ENCODE measurements at regions not wholly inside any gene's neighbourhood (a gene's known extent, or its start where the extent isn't known, plus 50 kb on each side); places are given as distances from the start of the nearest gene placed in this dataset.
"Not testable (repeated sequence)": the region's sequence is repeated elsewhere in the genome, so short reads cannot be mapped to it uniquely, and the experiment has no call there.

DNA sequence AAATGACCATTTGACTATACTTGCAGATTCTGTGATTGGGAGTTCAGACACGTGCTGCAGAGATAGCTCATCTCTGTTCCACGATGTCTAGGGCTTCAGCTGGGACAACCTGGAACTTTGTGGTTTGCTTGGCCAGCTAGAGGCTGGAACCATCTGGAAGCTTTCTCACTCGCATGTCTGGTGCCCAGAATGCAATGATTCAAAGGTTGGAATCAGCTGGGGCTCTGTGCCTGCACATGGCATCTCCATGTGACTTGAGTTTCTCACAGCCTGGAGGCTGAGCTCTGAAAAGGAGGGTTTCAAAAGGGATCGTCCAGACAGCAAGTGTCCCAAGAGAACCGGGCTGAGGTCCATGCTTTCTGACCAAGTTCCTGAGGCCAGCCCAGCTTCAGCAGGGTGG is 465.2 kb downstream of the GADD45G start:
- ATAC-seq (ENCODE audit: poor library complexity), result no peak
- no peak for DNase-seq
- intact Hi-C loops (cut with DNase I), result loop anchor here (10.0 kb wide), 1 partner anchor 55 kb away; no protein-coding TSS in a partner anchor

DNA sequence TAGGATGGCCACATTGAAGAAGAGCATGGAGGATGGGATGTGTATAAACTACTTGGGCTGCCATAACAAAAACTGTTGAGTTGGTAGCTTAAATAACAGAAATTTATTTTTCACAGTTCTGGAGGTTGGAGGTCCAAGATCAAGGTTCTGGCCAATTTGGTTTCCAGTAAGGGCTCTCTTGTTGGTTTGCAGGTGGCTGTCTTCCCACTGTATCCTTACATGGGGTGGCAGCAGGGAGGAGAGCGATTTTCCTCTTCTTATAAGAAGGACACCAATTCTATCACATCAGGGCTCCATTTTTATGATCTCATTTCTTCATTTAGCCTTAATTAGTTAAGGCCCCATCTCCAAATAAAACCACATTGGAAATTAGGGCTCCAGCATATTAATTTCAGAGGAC is 465.7 kb downstream of the GADD45G start:
- no peak for ATAC-seq (ENCODE audit: poor library complexity)

DNA sequence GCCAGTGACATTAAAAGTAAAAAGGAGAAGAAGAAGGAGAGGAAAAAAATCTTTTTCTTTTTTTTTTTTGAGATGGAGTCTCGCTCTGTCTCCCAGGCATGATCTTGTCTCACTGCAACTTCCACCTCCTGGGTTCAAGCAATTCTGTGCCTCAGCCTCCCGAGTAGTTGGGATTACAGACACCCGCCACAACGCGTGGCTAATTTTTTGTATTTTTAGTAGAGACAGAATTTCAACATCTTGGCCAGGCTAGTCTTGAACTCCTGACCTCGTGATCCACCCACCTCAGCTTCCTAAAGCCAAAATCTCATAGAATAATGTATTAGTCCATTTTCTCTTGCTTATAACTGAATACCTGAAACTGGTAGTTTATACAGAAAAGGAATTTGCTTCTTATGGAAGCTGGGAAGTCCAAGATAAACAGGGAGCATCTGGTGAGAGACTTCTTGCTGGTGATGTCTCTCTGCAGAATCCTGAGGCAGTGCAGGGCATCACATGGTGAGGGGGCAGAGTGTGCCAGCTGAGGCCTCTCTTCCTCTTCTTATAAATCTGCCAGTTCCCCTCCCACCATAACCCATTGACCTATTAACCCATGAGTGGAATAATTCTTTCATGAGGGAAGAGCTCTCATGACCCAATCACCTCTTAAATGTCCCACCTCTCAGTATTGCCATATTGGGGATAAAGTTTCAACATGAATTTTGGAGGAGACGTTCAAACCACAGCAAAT is 466.3 kb downstream of the GADD45G start:
- intact Hi-C loops (cut with DNase I), result loop anchor here (10.0 kb wide), 1 partner anchor 56 kb away; no protein-coding TSS in a partner anchor
- no peak for ATAC-seq (ENCODE audit: poor library complexity)
- DNase-seq, result no peak

More for the DNA sequence above, 465.7 kb downstream of the GADD45G start:
- no peak for DNase-seq
- intact Hi-C loops (cut with DNase I), result loop anchor here (10.0 kb wide), 1 partner anchor 56 kb away; no protein-coding TSS in a partner anchor

DNA sequence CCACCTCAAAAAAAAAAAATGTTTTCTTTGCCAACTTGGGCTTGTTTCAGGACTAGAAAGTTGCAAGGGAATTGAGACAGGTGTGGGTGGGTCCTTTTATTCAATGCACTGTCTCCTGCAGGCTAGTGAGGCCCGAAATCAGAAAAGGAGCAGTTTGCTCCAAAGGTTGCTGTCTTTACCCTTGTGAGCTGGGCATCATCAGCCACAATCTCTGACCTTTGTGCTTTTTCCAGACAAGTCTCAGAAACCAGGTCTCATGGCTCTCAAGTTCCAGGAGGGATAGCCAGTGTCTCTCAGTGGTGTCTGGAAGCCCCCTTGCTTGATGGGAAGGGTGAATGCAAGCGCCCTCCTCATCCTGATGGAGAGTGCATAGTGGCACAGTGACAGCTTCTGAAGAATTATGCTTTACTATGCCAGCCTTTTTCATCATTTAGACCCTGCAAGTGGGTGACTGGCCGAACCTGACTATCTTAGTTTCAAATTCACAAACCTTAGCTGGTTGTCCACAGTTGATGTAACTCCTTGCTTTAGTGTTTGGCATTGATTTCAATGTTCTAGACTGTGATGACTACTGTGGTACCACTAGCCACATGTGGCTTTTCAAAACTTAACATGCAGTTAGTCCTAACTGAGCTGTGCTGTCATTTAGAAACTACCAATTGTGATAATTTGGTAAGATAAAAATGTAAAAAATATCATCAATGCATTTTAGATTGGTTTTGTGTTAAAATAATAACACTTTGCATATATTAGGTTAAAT is 468.6 kb downstream of the GADD45G start:
- ATAC-seq (ENCODE audit: poor library complexity) (no peak), DNase-seq (no peak)
- intact Hi-C loops (cut with DNase I), result loop anchor here (10.0 kb wide), 1 partner anchor 59 kb away; no protein-coding TSS in a partner anchor

GRCh38 chr9:90074316-90074962 is 469.6 kb downstream of the GADD45G start:
- no peak for DNase-seq
- no peak for ATAC-seq (ENCODE audit: poor library complexity)
- intact Hi-C loops (cut with DNase I), result loop anchor here (10.0 kb wide), 1 partner anchor 60 kb away; no protein-coding TSS in a partner anchor

DNA sequence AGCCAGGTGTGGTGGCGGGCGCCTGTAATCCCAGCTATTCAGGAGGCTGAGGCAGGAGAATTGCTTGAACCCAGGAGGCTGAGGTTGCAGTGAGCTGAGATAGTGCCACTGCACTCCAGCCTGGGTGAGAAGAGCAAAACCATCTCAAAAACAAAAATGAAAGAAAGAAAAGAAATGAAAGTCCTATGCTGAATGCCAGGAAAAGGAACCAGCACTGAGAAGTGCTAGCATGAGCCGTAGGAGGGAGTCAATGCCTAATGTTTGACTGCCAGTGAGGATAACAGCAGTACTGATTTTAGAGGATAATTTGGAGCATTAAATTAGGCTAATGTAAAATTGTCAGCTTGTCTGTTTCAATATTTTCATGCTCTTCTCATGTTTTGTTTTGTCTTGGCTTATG is 472.8 kb downstream of the GADD45G start:
- ATAC-seq (ENCODE audit: poor library complexity); DNase-seq: not testable (repeated sequence)
- intact Hi-C loops (cut with DNase I), result loop anchor here (10.0 kb wide), 1 partner anchor 63 kb away; no protein-coding TSS in a partner anchor

DNA sequence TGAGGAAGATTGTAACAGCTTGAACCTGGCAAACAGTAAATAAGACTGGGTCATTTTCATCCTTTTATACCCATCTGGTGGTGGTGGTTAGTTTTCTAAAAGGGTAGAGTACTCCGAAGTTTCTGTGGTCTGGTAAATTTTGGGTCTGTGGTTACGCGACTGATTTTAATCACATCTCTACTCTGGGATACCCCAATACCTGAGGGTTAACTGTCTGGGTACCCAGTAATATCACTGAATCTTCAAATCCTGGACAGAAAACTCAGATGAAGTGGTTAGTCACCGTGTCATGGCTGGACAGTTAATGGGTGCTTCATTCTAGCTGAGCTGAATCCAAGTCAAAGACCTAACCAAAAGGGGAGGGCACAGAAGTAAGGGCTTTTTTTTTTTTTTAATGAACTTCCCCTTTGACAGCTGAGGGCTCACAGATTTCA is 474.2 kb downstream of the GADD45G start:
- DNase-seq (no peak), ATAC-seq (ENCODE audit: poor library complexity) (no peak)
- intact Hi-C loops (cut with DNase I), result loop anchor here (10.0 kb wide), 1 partner anchor 64 kb away; no protein-coding TSS in a partner anchor

DNA sequence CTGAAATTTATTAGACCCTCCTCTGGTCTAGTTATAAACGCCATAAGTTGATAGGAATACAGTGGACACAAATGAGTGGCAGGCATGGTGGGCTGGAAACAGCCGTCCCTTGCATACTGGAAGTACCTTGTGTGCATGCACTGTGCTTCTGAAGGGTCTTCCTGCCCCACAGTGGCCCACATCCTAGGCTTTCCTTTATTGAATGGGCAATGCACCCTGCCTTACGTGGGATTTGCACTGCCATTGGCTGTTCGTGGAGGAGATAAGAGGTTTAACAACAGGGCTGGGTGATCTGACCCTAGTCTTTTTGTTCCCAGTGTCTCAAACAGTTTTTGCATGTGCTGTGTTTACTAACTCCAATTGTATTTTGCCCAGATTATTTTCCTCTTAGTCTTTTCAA is 480.8 kb downstream of the GADD45G start:
- ATAC-seq (ENCODE audit: poor library complexity) (no peak), DNase-seq (no peak)
- intact Hi-C loops (cut with DNase I), result no loop called here

DNA sequence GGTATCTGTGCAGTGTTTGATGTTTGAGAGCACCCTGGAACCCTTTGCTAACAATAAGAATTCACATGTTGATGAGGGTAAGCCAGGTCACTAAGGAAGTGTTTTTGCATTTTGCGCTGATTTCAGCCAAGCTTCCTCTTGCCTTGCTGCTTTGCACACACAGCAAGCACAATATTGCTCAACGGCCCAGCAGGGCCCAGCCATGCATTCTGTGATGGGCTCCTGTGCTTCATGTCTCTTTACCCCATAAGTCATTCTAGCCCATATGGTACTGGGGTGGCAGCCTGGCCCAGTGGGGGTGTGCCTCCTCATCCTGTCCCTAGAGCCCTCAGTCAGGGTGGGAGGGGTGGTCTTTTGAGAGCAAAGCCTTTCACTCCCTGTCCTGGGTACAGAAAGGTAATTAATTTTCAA is 481.3 kb downstream of the GADD45G start:
- intact Hi-C loops (cut with DNase I), result no loop called here
- ATAC-seq (ENCODE audit: poor library complexity), result peak; percentile 64
- DNase-seq, result peak; percentile 62

GRCh38 chr9:90088434-90088833 is 483.6 kb downstream of the GADD45G start:
- ATAC-seq (ENCODE audit: poor library complexity) (no peak), DNase-seq (no peak)
- intact Hi-C loops (cut with DNase I), result no loop called here

DNA sequence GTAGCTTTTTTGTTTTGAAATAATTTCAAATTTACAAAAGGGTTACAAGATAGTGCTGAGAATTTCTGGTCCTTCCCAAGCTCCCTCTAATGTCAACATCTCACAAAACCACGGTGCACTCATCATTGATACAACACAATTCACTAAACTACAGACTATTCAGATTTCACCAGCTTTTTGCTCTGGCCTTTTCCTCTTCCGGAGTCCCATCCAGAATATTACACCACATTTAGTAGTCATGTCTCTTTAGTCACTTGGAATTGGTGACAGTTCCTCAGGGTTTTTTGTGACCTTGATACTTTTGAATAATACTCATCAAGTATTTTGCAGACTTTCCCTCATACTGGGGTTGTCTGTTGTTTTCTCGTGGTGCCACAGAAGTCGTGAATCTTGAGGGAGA is 484.0 kb downstream of the GADD45G start:
- no peak for DNase-seq
- ATAC-seq (ENCODE audit: poor library complexity), result no peak

GRCh38 chr9:90090997-90091396 is 486.2 kb downstream of the GADD45G start:
- no peak for ATAC-seq (ENCODE audit: poor library complexity)
- intact Hi-C loops (cut with DNase I), result loop anchor here (10.0 kb wide), 1 partner anchor 86 kb away; no protein-coding TSS in a partner anchor
- no peak for DNase-seq

More for the DNA sequence above, 484.0 kb downstream of the GADD45G start:
- intact Hi-C loops (cut with DNase I), result no loop called here

DNA sequence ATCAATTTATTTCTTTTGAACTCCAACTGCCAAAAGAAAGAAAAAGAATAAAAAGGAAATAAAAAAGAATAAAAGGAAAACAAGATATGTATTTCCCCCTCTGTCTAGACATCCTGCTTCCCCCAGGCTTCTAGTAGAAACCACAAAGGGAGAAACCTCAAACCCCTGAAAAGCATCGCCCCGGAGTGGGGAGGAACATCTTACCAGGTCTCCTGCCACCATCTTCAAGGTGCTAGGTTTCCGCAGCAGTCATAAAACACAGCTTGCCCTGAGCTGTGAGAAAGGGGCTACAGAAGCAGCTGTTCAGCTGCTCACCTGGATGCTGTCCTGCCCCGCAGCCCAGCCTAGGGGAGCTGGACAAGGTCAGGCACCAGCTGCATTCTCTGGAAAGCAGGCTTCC is 487.7 kb downstream of the GADD45G start:
- ATAC-seq (ENCODE audit: poor library complexity), result no peak
- intact Hi-C loops (cut with DNase I), result loop anchor here (10.0 kb wide), 1 partner anchor 88 kb away; no protein-coding TSS in a partner anchor

GRCh38 chr9:90095682-90096081 is 490.9 kb downstream of the GADD45G start:
- ATAC-seq (ENCODE audit: poor library complexity), result peak; percentile 34
- intact Hi-C loops (cut with DNase I), result loop anchor here (5.0 to 10.0 kb wide), 2 partner anchors 91 to 178 kb away; no protein-coding TSS in a partner anchor

More for the DNA sequence above, 487.7 kb downstream of the GADD45G start:
- DNase-seq, result no peak

GRCh38 chr9:90097237-90097636 is 492.4 kb downstream of the GADD45G start:
- ATAC-seq (ENCODE audit: poor library complexity) (peak; percentile 76), DNase-seq (no peak)
- intact Hi-C loops (cut with DNase I), result loop anchor here (5.0 to 10.0 kb wide), 2 partner anchors 92 to 180 kb away; no protein-coding TSS in a partner anchor

More at GRCh38 chr9:90095682-90096081, 490.9 kb downstream of the GADD45G start:
- DNase-seq, result no peak

DNA sequence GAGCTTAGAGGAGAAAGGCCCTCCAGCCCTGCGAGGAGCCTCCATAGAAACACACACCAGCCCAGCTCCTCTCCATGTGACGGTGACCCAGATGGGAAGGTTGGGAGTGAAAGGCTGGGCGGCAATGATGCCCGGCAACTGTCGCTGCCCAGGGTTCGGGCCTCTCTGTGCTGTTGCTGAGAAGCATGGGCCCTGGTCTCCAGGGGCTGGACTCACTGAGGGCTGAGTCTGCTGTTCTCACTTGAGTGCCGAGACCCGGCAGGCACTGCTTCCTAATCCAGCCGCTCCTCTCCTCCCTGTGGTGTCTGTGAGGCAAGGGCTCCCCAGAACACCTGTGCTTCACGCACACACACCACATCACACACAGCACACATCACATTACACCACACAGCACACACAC is 493.6 kb downstream of the GADD45G start:
- ATAC-seq (ENCODE audit: poor library complexity), result no peak
- intact Hi-C loops (cut with DNase I), result loop anchor here (5.0 to 10.0 kb wide), 2 partner anchors 94 to 181 kb away; no protein-coding TSS in a partner anchor
- no peak for DNase-seq

DNA sequence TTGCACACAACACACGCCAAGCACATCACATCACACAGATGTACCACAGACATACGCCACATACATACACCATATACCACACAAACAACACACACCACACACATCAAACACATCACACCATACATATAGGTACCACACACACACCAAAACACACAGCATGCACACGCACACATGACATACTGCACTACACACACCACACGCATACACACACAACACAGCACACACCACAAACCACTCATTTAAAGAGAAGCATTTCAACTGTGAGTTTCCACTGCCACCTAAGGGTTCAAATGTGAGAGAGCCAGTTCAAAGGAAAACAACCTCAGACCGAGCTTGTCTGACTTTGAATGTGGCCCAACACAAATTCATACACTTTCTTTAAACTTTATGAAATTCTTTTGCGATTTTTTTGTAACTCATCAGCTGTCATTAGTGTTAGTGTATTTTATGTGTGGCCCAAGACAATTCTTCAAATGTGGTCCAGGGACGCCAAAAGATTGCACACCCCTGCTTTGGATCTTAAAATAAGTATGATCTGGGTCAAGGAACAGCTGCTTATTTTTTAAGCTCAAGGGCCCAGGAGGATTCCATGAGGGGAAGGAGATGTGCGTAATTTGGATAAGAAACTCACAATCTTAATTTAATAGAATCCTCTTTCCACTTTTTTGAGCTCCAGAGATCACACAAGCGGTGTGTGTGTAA is 494.6 kb downstream of the GADD45G start:
- intact Hi-C loops (cut with DNase I), result loop anchor here (5.0 to 10.0 kb wide), 2 partner anchors 95 to 182 kb away; no protein-coding TSS in a partner anchor
- peak; percentile 56 for ATAC-seq (ENCODE audit: poor library complexity)

DNA sequence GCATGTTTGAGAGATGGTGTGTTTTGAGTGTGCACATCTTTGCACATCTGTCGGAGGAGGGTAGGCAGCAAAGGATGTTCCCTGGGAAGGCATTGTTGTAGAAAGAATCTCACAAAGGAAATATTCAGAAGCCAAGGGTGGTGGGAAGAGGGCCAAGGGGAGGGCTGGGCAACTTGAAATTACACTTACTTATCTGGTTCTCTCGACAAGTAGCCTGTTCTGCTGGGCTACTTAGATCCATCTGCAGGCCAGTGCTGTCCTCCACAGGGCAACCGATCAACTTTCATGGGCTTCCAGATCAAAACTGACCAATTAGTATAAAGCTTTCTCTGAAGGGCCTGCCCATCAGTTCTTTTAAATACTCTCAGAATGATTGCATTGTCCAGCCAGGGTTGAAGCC is 495.2 kb downstream of the GADD45G start:
- ATAC-seq (ENCODE audit: poor library complexity) (no peak), DNase-seq (no peak)
- intact Hi-C loops (cut with DNase I), result loop anchor here (2.0 kb wide), 1 partner anchor 497 kb away; no protein-coding TSS in a partner anchor

More for the DNA sequence above, 494.6 kb downstream of the GADD45G start:
- no peak for DNase-seq

Data from Right ventricle myocardium superior (tissue), 1 donor.